Activated effector memory CD4-positive, alpha-beta T cell treated with anti-CD3 and anti-CD28 coated beads, Interleukin-2, amount 50 U/mL, for 16 hours (primary cell): ENCODE measurements at regions not wholly inside any gene's neighbourhood (a gene's known extent, or its start where the extent isn't known, plus 50 kb on each side); places are given as distances from the start of the nearest gene placed in this dataset.

Experiments used
- DNase-seq: peaks from one replicate; pipeline ENCODE4 v3.0.0-alpha.2; 2020

DNA sequence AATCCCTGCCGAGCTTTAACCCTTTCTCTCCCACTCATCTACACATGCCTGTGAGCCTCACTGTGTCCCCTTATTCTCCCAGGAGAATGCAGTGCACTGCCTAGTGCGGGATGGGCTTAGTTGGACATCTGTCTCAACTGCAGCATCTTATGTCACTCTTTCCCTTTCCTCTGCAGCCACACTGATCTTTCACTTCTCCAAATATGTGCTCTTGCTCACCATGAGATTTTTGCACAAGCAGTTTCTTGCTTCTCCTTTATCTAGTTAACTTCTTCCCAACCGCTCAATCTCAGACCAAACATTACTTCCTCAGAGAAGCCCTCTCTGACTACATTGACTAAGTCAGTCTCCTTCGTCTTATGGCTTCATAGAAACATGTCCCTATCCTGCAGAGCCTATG is 292.3 kb downstream of the KBTBD8 start:
- DNase-seq = no peak

DNA sequence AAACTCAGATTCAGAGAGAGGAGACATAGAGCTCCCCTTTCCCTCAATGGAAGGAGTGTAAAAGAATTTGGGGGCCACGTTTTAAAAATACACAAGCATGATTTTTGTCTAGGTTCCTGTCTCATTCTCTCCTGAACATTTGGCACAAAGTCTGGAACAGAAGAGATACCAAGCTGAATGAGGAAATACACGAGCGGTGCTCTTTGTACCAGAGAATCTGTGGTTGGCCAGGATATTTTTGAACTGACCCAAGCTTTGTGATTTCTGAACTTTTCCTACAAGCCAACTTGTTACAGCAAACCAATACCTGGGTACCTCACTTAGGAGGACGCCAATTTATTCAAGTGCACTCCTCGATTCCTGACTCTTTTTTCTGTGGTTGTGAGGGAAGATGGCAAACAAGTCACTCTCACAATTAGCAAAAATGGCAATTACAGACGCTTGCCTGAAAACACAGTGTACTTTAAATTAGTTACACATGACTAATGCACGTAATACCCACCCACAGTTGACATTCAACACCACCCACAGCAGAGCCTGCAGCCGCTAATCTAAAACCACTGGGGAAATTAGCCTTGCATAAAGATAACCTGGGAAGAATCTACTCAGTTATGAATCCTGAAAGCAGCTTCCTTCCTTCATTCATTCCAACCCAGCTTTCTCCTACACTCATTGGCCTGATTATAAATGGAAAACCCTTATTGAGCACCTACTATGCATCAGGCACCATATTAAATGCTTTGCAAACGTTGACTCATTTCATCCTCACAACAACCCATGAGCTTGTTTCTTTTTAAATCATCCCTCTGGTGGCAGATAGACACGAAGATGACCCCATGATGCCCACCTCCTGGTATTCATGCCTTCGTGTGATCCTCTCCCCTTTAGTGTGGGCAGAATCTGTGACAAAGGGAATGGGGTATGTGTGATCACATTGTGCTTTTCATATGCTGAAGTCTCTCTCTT is 293.5 kb downstream of the KBTBD8 start:
- DNase-seq = no peak

DNA sequence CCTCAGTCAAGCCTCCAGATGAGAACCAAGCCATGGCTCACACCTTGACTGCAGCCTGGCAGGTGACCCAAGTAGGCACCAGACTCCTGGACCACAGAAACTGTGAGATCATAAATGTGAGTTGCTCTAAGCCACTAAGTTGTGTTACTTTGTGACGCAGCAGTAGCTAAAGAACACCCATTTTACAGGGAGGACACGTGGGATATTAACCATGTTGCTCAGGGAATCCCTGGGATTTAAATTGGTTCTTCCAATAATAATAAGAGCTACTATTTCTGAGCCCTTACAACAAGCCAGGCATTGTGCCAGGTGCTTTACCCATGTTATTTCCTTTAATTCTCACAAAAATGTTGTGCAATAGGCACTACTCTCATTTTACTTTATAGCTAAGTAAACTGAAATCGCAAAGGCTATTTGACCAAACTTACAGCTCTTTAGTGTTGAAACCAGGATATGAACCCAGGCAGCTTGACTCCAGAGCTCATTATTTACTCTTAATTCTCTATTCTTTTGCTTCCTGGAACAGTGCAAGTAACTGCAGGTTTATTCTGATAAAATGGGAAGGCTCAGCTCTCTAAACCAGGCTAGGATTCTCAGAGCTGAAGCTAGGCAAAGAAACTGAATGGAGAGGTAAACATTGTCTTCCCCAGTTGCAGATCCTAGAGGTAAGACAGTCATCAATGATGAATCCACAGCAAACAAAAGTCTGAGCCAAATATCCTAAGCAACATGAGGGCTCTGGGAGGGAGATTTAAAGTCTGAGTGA is 294.4 kb downstream of the KBTBD8 start:
- no peak for DNase-seq

DNA sequence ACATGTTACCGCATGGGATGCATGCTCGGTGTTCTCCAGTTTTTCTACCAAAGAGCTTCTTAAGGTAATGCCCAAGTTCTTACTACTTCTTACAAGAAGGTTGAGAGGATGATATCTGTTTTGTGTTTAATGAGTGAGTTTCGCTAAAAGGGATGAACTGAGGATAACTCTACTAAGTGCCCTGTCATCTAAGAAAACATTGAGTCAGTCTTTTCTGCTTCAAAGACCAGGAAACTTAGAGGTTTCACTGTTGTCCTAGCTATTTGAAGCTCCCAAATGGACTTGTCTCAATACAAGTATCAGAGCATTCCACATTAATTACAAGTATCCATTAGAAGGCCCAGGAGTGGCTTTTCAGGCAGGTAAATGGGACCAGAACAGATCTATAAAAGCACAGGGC is 296.2 kb downstream of the KBTBD8 start:
- no peak for DNase-seq

DNA sequence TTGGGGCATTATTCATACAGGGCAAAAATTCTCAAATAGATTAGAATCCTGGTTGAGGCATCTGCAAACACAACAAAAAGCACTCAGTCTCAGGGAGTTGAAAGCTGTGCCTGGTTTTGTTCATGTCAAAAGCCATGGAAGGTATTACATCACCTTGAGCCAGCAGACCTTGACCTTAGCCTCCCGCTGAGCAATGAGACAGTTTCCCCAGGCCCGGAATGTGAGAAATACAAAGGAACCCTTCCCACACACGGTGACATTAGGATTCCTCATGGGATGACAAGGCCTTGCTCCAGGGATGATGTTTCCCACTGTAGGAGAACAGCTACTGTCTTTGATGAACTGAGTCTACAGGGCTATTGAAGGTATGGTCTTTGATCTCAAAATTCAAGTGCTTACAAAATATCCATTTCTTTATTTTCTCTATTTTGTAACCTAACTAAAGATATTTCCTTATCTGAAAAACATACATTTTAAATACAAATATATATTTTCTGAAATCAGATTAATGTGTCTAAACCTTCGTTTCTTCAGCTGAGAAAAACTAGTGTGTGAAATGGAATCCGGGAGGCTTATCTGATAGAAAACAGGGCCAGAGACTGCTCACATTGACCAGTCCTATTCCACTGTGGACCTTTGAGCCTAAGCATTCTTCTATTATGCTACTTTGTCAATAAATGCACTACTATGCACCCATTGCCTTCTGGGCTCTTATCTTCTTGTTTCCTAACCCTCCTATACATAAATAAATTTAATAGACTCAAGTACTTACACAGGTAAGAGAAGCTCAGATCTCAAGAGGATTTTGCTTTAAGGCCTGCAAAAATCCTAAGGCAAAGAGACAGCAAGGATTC is 298.2 kb downstream of the KBTBD8 start:
- DNase-seq = no peak

DNA sequence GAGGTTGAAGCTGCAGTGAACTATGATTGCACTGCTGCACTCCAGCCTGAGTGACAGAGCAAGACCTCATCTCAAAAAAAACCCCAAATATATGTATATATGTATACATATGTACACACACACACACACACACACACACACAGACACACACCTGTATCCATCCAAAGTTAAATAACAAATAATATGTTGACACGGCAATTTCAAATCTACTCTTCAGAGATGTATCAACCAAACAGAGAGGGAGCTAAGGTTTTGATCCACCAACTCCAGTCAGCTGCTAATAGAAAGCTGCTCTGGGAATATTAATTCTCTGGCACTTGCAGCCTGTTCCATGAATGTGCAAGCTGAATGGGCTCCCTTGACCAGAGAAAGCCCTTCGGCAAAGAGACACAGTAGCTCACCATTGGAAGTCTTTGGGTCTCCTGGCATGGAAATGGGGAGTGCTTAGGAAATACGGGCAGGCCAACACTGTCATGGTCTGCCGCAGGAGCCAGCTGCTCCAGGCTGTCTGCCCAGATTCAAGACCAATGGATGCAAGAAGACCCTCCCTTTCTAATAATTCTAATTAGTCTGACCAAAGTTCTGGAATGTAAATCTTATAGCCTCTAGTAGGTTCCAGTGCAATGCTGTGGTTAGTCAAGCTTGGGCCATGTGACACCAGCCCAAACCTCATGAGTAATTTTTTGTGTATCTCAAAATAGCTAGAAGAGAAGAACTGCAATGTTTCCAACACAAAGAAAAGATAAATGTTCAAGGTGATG is 299.8 kb downstream of the KBTBD8 start:
- no peak for DNase-seq

DNA sequence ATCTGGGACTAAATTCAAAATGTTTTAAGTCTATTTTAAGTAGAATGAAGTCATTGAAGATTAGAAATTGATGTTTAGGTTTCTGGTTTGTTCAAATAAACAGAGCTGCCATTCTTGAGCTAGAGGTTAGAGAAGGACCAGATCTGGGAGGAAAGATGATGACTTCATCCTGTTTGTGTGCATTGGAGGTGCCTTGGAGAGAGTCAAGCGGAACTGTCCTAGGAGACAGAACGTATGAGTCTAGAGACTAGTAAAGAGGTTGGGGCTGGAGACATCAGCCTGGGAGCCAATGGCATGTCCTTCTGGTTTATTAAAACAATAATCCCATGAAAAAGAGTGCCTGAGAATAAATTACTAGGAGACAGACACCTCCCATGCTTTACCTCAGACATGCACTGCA is 303.4 kb downstream of the KBTBD8 start:
- DNase-seq = no peak

DNA sequence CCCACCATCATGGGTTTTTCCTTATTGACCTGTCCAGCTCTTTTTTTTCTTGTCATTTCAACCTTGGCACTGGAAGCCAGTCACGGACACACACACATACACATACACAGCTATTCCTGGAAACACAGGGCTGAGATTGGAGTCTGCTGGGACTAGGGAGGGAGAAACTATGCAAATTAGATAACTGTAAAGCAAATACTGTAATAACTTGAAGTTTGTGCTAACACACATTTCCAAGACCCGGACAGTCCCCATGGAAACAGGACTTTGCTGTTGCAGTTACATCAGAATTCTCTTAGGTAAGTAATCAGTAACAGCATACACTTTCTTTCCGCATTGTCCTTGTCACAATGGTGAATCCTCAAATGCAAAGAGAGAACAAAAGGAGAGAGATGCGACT is 304.4 kb downstream of the KBTBD8 start:
- no peak for DNase-seq

DNA sequence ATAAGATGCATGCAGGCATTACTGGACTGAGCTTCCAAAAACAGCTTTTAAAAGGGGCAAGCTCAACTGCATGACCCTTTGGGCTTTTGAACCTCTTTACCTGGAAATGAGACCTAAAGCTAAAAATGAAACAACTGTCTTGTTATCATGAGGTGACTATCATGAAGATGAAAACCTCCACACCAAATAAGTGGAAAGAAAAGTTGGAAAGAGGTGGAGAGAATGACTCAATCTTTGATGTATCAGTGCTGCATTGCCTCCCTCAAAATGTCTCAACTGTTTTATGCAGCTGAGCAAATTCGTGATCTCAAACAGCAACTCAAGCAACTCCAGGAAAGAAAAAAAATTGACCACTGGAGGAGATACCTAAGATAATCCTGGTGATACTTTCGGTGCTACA is 307.1 kb downstream of the KBTBD8 start:
- DNase-seq = no peak

DNA sequence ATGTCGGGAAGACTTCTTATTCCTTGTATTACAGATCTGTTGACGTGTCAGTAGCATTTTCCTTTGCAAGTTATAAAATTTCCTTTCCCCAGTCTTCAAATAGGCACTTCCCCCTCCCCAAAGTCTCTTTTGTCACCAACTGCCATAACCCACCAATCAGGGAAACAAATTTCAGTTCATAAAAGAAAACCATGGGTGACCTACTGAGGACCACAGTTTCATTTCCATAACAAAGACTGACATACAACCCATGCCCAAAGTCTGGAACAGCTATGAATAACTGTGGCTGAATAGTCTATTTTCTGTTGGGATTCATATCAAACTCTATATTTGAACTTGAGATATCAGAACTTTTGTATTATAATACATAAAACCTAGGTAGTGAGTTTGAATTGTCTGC is 307.8 kb downstream of the KBTBD8 start:
- DNase-seq = no peak

DNA sequence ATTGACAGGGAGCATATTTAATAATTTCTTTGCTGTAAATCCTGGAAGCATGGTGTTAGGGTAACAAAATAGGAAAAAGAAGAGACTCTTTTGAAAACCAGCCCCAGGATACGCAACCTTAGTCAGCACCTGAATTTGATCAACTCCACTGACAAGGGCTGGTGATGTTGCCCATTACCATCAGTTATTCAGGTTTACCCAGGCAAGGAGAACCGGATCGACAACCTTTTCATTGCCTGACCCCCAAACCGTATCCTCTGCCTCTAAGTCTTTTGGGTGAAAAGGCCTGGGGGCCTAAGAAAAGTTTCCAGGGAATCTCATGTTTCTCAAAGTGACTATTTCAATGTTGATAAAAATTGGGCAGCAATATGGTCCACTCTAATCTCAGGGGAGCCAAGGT is 313.3 kb downstream of the KBTBD8 start:
- DNase-seq = no peak

DNA sequence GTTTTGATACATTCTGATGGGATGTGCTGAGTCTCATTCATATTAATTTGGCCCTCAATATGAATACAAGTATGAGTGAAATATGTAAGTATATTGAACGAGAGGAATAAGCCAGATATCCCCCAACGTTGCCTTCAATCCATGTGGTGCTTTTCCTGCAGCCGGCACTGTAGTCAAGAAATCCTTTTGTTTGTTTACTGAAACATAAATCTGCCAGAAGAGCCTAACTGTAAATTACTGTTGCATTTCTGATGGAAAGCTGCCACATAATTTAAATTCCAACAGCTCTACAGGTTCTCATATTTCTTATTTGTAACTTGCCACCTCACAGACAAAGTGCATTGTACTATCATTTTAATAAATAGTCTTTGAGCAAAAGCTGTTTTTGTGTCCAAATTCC is 314.0 kb downstream of the KBTBD8 start:
- DNase-seq = no peak

DNA sequence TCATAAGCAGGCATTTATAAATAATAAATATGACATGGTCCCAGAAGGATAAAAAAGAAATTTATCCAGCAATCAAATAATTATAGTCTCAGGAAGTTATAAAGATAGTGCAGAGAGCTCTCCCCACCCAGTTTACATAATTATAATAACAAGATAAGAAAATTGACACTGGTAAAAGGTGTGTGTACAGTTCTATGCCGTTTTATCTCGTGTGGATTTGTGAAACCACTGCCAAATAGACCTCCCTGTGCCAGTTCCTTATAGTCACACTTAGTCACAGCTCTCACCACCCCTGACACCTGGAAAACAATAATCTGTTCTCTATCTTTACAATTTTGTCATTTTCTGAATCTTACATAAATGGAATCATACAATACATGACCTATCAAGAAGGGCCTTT is 320.1 kb downstream of the KBTBD8 start:
- no peak for DNase-seq

DNA sequence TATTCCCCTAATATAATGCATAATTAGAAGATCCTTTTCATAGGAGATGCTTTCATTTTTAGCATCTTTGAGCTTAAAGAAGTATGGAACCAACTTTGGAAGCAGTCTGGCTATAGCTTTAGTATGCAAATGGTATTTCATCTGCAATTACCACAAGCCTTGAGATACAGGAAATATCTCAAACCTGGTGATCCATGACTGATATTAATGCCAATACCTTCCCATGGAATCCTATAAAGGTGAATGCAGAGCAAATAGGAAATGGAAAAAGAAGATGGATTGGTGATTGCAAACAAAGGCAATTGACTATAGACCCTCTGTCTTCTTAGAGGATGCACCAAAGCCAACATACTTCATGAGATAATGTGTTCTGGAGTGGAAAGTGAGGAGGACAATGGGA is 326.4 kb downstream of the KBTBD8 start:
- no peak for DNase-seq
